DND-41 (cell line): ENCODE measurements at regions not wholly inside any gene's neighbourhood (a gene's known extent, or its start where the extent isn't known, plus 50 kb on each side); places are given as distances from the start of the nearest gene placed in this dataset.

Experiments used
- ATAC-seq: fragments of 200-7000 bp; cut with Tn5 transposase; 3 replicates; pipeline ENCODE4 v1.9.1; 2021; ENCODE audit warnings: low read depth; ENCODE audit not compliant: insufficient read depth
- DNase-seq: peaks from one replicate; pipeline ENCODE4 v3.0.0-alpha.2; 2020
- H2AFZ ChIP-seq: 2 replicates; pipeline ENCODE4 v1.6.0; 2012; ENCODE audit warnings: low read depth, low read length
- H3K27ac ChIP-seq: 2 replicates; pipeline ENCODE4 v1.5.1; 2012; ENCODE audit warnings: low read length, inconsistent platforms
- H3K27me3 ChIP-seq: fragments of 200-600 bp; sonication (generic); 2 replicates; pipeline ENCODE4 v1.6.0; 2012; ENCODE audit warnings: low read length, mild to moderate bottlenecking, inconsistent platforms; ENCODE audit not compliant: insufficient read depth, poor library complexity
- H3K36me3 ChIP-seq: 2 replicates; pipeline ENCODE4 v1.5.1; 2012; ENCODE audit warnings: low read length, inconsistent platforms; ENCODE audit not compliant: insufficient read depth
- H3K4me1 ChIP-seq: 2 replicates; pipeline ENCODE4 v1.5.1; 2012; ENCODE audit warnings: mild to moderate bottlenecking, low read length; ENCODE audit not compliant: insufficient read depth
- H3K4me2 ChIP-seq: 2 replicates; pipeline ENCODE4 v1.6.0; 2012; ENCODE audit warnings: mild to moderate bottlenecking, moderate library complexity, low read length, inconsistent platforms; ENCODE audit not compliant: insufficient read depth
- H3K4me3 ChIP-seq, 2 experiments: fragments of 200-600 bp in 1 of 2; shearing (Covaris generic) in 1 of 2; 2 replicates each; pipeline ENCODE4 v1.5.1; 2012 to 2016; ENCODE audit warnings: inconsistent platforms in 2 of 2, low read length in 2 of 2, mild to moderate bottlenecking in 2 of 2, low read depth in 1 of 2, moderate library complexity in 1 of 2
- H3K79me2 ChIP-seq: 2 replicates; pipeline ENCODE4 v1.6.0; 2012; ENCODE audit warnings: low read length, inconsistent platforms; ENCODE audit not compliant: insufficient read depth
- H3K9ac ChIP-seq: 2 replicates; pipeline ENCODE4 v1.6.0; 2012; ENCODE audit warnings: low read depth, mild to moderate bottlenecking, inconsistent platforms, low read length, moderate library complexity
- H3K9me3 ChIP-seq: 2 replicates; pipeline ENCODE4 v1.5.1; 2012; ENCODE audit warnings: low read length, moderate library complexity, mild to moderate bottlenecking, inconsistent platforms; ENCODE audit not compliant: insufficient read depth, severe bottlenecking
- H4K20me1 ChIP-seq: 2 replicates; pipeline ENCODE4 v1.6.0; 2012; ENCODE audit warnings: low read length; ENCODE audit not compliant: insufficient read depth
- EZH2 ChIP-seq: IDR thresholded peaks from 3 replicates; pipeline ENCODE4 v1.6.1; 2012; ENCODE audit warnings: borderline replicate concordance, low read depth, mild to moderate bottlenecking, moderate library complexity, low read length, inconsistent platforms; ENCODE audit not compliant: severe bottlenecking
- TF ChIP-seq, protein P1 (sequence below): IDR thresholded peaks from 2 replicates; pipeline ENCODE4 v1.5.1; 2012; ENCODE audit warnings: borderline replicate concordance, low read length, moderate library complexity, mild to moderate bottlenecking; ENCODE audit not compliant: poor library complexity, severe bottlenecking; ENCODE audit errors: extremely low read depth

DNA sequence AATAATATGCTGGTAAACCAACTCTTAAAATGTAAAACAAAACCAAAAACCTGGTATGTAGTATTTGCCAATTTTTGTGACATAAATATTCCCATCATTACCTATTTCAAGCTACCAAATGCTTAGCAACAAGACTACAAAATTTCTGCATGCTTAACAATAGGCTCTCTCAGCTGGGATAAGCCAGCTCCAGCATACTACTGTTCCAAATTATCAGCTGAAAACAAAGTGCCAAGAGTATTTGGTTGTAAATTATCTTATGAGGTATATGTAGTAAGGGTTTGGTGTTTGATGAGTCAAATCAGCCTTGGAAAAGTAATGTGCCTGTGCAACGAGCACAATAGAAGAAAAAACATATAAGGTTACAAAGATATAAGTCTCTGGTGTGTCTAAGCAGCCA lies 263.2 kb downstream of the HGF start:
- H3K27me3 ChIP-seq = no peaks in the 10 kb centered on the region
- H2AFZ ChIP-seq = no peak overlapping the region
- DNase-seq (no peak), ATAC-seq (no peak)
- H3K79me2 ChIP-seq = no peaks in the 10 kb centered on the region
- no peaks in the 10 kb centered on the region for H3K4me1 ChIP-seq
- no peak overlapping the region for H3K9ac ChIP-seq
- no peaks in the 10 kb centered on the region for H3K9me3 ChIP-seq
- TF ChIP-seq, protein P1, sequence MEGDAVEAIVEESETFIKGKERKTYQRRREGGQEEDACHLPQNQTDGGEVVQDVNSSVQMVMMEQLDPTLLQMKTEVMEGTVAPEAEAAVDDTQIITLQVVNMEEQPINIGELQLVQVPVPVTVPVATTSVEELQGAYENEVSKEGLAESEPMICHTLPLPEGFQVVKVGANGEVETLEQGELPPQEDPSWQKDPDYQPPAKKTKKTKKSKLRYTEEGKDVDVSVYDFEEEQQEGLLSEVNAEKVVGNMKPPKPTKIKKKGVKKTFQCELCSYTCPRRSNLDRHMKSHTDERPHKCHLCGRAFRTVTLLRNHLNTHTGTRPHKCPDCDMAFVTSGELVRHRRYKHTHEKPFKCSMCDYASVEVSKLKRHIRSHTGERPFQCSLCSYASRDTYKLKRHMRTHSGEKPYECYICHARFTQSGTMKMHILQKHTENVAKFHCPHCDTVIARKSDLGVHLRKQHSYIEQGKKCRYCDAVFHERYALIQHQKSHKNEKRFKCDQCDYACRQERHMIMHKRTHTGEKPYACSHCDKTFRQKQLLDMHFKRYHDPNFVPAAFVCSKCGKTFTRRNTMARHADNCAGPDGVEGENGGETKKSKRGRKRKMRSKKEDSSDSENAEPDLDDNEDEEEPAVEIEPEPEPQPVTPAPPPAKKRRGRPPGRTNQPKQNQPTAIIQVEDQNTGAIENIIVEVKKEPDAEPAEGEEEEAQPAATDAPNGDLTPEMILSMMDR = no peak
- TF ChIP-seq EZH2 = no peak
- H3K27ac ChIP-seq = no peak overlapping the region
- no peak overlapping the region for H3K4me2 ChIP-seq
- no peak overlapping the region for H3K4me3 ChIP-seq
- H3K36me3 ChIP-seq = no peaks in the 10 kb centered on the region
- H4K20me1 ChIP-seq = no peaks in the 10 kb centered on the region

DNA sequence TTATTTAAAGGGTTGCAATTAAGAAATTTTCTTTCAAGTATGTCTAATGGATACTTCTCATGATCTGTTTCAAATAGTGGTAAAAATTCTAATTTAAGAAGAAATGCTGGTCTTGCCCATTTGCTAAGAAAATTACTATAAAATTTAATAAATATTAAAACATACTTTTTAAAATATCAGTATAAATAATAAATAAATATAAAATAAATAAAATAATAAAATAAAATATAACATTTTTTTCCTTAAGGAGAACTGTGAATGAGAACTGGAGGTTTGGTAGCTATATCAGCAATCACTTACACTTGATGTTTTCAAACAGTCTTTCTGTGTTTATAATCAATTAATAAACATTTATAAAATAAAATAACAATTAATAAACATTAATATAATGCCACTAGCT lies 266.1 kb downstream of the HGF start:
- no peaks in the 10 kb centered on the region for H3K79me2 ChIP-seq
- H3K4me1 ChIP-seq = no peaks in the 10 kb centered on the region
- H3K27me3 ChIP-seq = no peaks in the 10 kb centered on the region
- H4K20me1 ChIP-seq = no peaks in the 10 kb centered on the region
- no peak overlapping the region for H3K27ac ChIP-seq
- DNase-seq (no peak), ATAC-seq (no peak)
- H3K4me3 ChIP-seq = no peak overlapping the region
- TF ChIP-seq, protein P1 = no peak
- no peak for TF ChIP-seq EZH2
- no peaks in the 10 kb centered on the region for H3K36me3 ChIP-seq
- no peak overlapping the region for H2AFZ ChIP-seq
- H3K9me3 ChIP-seq = no peaks in the 10 kb centered on the region
- no peak overlapping the region for H3K4me2 ChIP-seq
- H3K9ac ChIP-seq = no peak overlapping the region

DNA sequence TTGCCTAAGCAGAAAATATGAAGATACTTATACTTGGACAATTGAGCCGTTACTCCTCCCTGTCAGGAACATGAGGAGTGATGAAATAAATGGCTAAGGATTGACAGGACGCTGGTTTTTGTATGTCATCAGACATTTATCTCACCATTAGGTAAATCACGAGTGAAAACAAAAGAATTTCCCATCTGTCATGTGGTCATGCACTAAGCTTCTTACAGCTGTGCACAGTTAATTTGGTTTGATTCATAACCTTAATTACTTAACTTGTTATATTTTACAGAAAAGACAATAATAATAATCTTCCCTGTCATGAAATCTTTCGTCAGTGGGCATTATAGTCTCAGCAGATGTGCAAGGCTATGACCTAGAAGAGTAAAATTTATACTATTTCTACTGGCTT lies 266.5 kb downstream of the HGF start:
- no peaks in the 10 kb centered on the region for H4K20me1 ChIP-seq
- H3K9me3 ChIP-seq = no peaks in the 10 kb centered on the region
- TF ChIP-seq, protein P1 = no peak
- no peak for TF ChIP-seq EZH2
- DNase-seq = no peak
- H3K36me3 ChIP-seq = no peaks in the 10 kb centered on the region
- no peak overlapping the region for H2AFZ ChIP-seq
- H3K27ac ChIP-seq = no peak overlapping the region
- no peak for ATAC-seq
- no peaks in the 10 kb centered on the region for H3K27me3 ChIP-seq
- H3K4me1 ChIP-seq = no peaks in the 10 kb centered on the region
- no peak overlapping the region for H3K9ac ChIP-seq
- H3K4me2 ChIP-seq = no peak overlapping the region
- no peak overlapping the region for H3K4me3 ChIP-seq
- H3K79me2 ChIP-seq = no peaks in the 10 kb centered on the region

DNA sequence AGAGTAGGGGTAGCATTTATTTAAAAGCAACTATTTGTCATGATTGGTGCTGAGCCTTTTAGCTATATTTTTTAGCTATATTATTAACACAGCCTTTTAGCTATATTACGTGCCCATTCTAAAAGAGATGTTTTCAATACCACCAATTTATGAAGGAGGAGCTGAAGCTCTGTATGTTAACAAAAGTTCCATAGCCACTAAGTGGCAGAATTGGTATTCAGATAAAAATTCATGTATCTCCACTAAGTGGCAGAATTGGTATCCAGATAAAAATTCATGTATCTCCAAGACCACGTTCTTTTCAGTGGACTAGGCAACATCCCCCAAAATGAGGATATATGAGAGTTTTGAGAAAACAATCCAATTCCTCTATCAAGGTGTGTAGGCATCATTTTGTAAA lies 268.6 kb downstream of the HGF start:
- H3K27ac ChIP-seq = no peak overlapping the region
- no peak for DNase-seq
- no peaks in the 10 kb centered on the region for H3K4me1 ChIP-seq
- ATAC-seq = no peak
- H3K27me3 ChIP-seq = no peaks in the 10 kb centered on the region
- H3K4me2 ChIP-seq = no peak overlapping the region
- H3K4me3 ChIP-seq = no peak overlapping the region
- no peaks in the 10 kb centered on the region for H3K36me3 ChIP-seq
- H3K79me2 ChIP-seq = no peaks in the 10 kb centered on the region
- no peak overlapping the region for H2AFZ ChIP-seq
- H3K9ac ChIP-seq = no peak overlapping the region
- no peaks in the 10 kb centered on the region for H3K9me3 ChIP-seq
- no peaks in the 10 kb centered on the region for H4K20me1 ChIP-seq
- TF ChIP-seq, protein P1 = no peak
- no peak for TF ChIP-seq EZH2
